Lower leg skin (tissue), 3 donors: ENCODE measurements at regions not wholly inside any gene's neighbourhood (a gene's known extent, or its start where the extent isn't known, plus 50 kb on each side); places are given as distances from the start of the nearest gene placed in this dataset.

Experiments used
- CTCF ChIP-seq, 3 donors: fragments of 450-650 bp; IDR thresholded peaks; one replicate each; pipeline ENCODE4 v1.5.1; 2016; ENCODE audit warnings: antibody characterized with exemption in 3 of 3, mild to moderate bottlenecking in 3 of 3, moderate library complexity in 2 of 3
- POLR2A ChIP-seq, 2 donors: fragments of 450-650 bp; IDR thresholded peaks; one replicate each; pipeline ENCODE4 v1.6.1; 2016 to 2017; ENCODE audit warnings: antibody characterized with exemption in 2 of 2, mild to moderate bottlenecking in 1 of 2, moderate library complexity in 1 of 2

- no peak for TF ChIP-seq CTCF (IDR thresholded peaks at IDR 0.05)
- TF ChIP-seq POLR2A (IDR thresholded peaks at IDR 0.05), result no peak
Observed at GRCh38 chr13:30552567-30552966, 65.2 kb upstream of the USPL1 start.
